ENCODE measurements at regions not wholly inside any gene's neighbourhood (a gene's known extent, or its start where the extent isn't known, plus 50 kb on each side); places are given as distances from the start of the nearest gene placed in this dataset.
A peak's percentile ranks its signal among the peaks of the same experiment; 100 is the strongest.

- H3K4me3 ChIP-seq: no peak overlapping the region
- 10 to 100% (median 57%) methylated on average over 1 of the region's 1 CpG; no CpG with 5 or more reads in 1 of the 10 experiments for WGBS, 10 experiments
- in situ Hi-C loops (cut with MboI; ENCODE audit: low pct_unique_long_range_greater_than_20kb in 2 of 9, low sequenced_read_pairs in 9 of 9, unreplicated experiment in 9 of 9): no loop called here
- no peaks in the 10 kb centered on the region for H3K4me1 ChIP-seq (replicated peaks in 1 of 2)
- no peak for ATAC-seq (replicated peaks in 6 of 8)
- no peak overlapping the region for H3K27ac ChIP-seq
These were observed 532.3 kb downstream of the SOX6 start for GRCh38 chr11:15824060-15824459.

DNA sequence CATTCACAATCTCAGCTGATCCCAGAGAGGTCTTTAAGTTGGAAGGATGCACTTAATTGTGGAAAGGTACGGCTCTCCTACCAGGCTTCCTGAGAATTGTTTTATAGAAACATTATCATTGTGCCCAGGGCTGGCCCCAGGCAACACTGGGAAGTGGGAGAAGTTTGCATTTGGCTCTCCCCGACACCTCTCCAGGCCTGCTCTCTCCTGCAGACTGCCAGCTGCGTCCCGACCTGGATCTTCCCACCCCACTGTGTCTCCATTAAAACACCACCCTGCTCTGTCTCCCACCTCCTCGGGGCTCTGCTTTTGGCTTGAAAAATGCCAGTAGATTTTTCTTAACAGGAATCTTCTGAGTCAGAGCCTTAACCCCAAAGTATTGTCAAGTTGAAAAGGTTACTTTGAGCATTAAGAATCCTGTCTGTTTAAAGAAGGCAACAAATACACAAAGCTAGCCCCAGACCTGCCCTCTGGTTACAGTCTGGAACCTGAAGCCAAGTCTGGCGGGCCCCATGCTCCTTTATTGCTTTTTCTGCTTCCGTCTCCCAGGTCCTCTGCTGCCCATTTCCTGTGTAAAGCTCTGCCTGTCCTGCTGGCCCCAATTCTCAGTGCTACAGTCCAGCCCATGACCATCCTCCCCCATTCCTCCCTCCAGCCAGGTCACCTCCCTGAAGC is 530.2 kb downstream of the SOX6 start:
- ATAC-seq (replicated peaks in 6 of 8): peak in 1 of 8 experiments; percentile 13
- in situ Hi-C loops (cut with MboI; ENCODE audit: low pct_unique_long_range_greater_than_20kb in 2 of 9, low sequenced_read_pairs in 9 of 9, unreplicated experiment in 9 of 9): loop anchor here in 3 of 9 experiments (25.0 kb wide), 1 partner anchor 786 kb away; no protein-coding TSS in a partner anchor
- Histone ChIP-seq H3K4me1 (replicated peaks in 1 of 2) (no peaks in the 10 kb centered on the region), H3K4me3 (no peak overlapping the region), H3K27ac (no peak overlapping the region)
- 13 to 100% (median 66%) methylated on average over 1 to 7 of the region's 7 CpGs for WGBS, 10 experiments

DNA sequence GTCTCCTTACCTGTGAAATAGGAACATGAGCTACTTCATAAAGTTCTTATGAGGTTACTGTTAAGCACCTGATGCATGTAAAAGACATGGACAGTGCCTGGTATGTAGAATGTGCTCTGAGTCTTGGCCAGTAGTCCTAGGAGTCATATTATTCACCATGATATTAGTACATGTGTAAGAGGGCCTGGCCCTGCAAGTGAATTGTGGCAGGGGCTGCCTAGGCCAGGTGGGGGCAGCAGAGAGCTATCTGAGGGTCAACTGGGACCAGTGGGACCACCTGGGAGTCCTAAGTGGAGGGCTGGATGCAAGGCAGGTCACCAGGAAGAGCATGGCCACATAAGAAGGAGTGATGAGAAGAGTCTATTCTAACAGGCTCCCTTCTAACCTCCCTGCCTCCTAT is 529.5 kb downstream of the SOX6 start:
- peak in 4 of 8 experiments; percentile 38 to 93 (median 64) for ATAC-seq (replicated peaks in 6 of 8)
- Histone ChIP-seq H3K4me3 (no peak overlapping the region), H3K4me1 (replicated peaks in 1 of 2) (no peaks in the 10 kb centered on the region), H3K27ac (no peak overlapping the region)
- in situ Hi-C loops (cut with MboI; ENCODE audit: low pct_unique_long_range_greater_than_20kb in 2 of 9, low sequenced_read_pairs in 9 of 9, unreplicated experiment in 9 of 9): loop anchor here in 3 of 9 experiments (25.0 kb wide), 1 partner anchor 785 kb away; no protein-coding TSS in a partner anchor

- no peak for ATAC-seq (replicated peaks in 6 of 8)
- no peaks in the 10 kb centered on the region for H3K4me1 ChIP-seq (replicated peaks in 1 of 2)
- 20 to 99% (median 90%) methylated on average over 2 to 9 of the region's 9 CpGs; no CpG with 5 or more reads in 1 of the 10 experiments for WGBS, 10 experiments
- in situ Hi-C loops (cut with MboI; ENCODE audit: low pct_unique_long_range_greater_than_20kb in 2 of 9, low sequenced_read_pairs in 9 of 9, unreplicated experiment in 9 of 9): loop anchor here in 3 of 9 experiments (25.0 kb wide), 1 partner anchor 784 kb away; no protein-coding TSS in a partner anchor
- H3K27ac ChIP-seq: no peak overlapping the region
- no peak overlapping the region for H3K4me3 ChIP-seq
These were observed 528.0 kb downstream of the SOX6 start for GRCh38 chr11:15828215-15828853.

DNA sequence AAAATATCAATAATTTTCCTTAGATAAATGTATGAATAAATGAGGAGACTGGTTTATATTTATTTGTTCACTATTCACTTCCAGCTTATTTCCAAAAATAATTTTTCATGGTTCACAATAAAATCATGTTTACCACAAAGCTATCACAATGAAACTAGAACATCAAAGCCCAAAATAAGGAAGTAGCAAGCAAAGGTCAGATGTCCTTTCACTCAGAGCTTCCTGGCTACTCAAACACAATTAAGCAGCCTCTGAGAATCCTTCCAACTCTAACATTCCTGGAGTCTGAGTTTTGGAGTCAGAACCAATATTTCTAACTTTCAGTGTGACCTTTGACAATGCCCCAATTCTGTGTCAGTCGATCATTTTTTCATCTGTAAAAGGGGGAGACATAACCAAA is 527.0 kb downstream of the SOX6 start:
- Histone ChIP-seq H3K4me3 (no peak overlapping the region), H3K27ac (no peak overlapping the region), H3K4me1 (replicated peaks in 1 of 2) (no peaks in the 10 kb centered on the region)
- ATAC-seq (replicated peaks in 6 of 8): no peak
- WGBS, 10 experiments: 0 to 73% (median 31%) methylated on average over 1 of the region's 1 CpG; no CpG with 5 or more reads in 6 of the 10 experiments
- in situ Hi-C loops (cut with MboI; ENCODE audit: low pct_unique_long_range_greater_than_20kb in 2 of 9, low sequenced_read_pairs in 9 of 9, unreplicated experiment in 9 of 9): loop anchor here in 3 of 9 experiments (25.0 kb wide), 1 partner anchor 783 kb away; no protein-coding TSS in a partner anchor

DNA sequence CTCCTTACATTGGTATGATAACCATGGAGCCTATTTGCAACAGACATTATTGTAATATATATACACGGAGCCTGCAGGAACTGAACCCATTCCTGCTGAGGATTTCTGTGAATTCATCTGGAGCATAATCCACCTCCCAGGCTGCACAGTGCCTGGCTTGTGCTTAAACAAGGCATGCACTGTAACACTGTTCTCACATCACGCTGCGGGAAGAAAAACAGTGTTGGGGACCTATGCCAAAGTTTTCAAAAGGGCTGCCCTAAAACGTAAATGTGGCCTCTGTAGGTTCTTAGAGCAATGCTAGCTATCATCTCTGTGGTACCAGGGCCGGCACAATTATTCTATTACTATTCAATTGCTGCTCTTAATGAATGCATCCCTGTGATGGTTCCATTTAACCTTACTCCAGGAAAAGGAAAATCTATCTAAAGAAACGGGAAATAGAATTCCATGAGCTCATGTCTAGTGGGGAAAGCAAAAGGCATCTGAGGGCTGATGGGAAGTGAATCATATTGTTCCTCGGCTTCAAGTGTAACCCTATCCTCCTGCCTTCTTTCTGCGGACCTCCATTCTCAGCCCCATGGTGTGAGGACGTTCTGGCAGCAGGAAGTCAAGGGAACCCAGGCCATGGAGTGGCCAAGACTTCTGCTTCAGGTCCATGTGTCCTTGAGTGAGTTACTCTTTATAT is 525.5 kb downstream of the SOX6 start:
- no peak for ATAC-seq (replicated peaks in 6 of 8)
- 0 to 100% (median 78%) methylated on average over 1 to 8 of the region's 9 CpGs for WGBS, 10 experiments
- H3K27ac ChIP-seq: no peak overlapping the region
- no peak overlapping the region for H3K4me3 ChIP-seq
- no peaks in the 10 kb centered on the region for H3K4me1 ChIP-seq (replicated peaks in 1 of 2)
- in situ Hi-C loops (cut with MboI; ENCODE audit: low pct_unique_long_range_greater_than_20kb in 2 of 9, low sequenced_read_pairs in 9 of 9, unreplicated experiment in 9 of 9): loop anchor here in 3 of 9 experiments (25.0 kb wide), 1 partner anchor 781 kb away; no protein-coding TSS in a partner anchor

- 0 to 100% (median 70%) methylated on average over 1 to 7 of the region's 7 CpGs; no CpG with 5 or more reads in 1 of the 10 experiments for WGBS, 10 experiments
- no peaks in the 10 kb centered on the region for H3K4me1 ChIP-seq (replicated peaks in 1 of 2)
- in situ Hi-C loops (cut with MboI; ENCODE audit: low pct_unique_long_range_greater_than_20kb in 2 of 9, low sequenced_read_pairs in 9 of 9, unreplicated experiment in 9 of 9): loop anchor here in 3 of 9 experiments (25.0 kb wide), 1 partner anchor 776 kb away; no protein-coding TSS in a partner anchor
- ATAC-seq (replicated peaks in 6 of 8): peak in 4 of 8 experiments; percentile 36 to 88 (median 77)
- H3K4me3 ChIP-seq: no peak overlapping the region
- no peak overlapping the region for H3K27ac ChIP-seq
These were observed 520.4 kb downstream of the SOX6 start for GRCh38 chr11:15835788-15836411.

DNA sequence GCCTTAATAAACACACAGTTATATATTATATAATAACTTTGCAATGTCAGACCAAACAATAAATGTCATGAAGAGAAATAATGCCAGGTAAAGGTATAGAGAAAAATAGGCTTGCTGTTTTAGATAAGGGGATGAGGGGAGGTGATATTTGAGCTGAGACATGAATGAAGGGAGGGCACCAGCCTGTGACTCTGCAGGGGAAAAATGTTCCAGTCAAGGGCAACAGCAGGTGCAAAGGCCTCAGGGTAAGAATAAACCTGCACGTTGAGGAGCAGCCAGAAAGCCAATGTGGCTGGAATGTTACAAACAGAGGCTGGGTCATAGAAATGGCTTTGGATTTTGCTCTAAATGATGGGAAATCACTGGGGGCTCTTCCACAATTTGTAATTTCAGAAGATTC is 519.6 kb downstream of the SOX6 start:
- Histone ChIP-seq H3K27ac (no peak overlapping the region), H3K4me3 (no peak overlapping the region), H3K4me1 (replicated peaks in 1 of 2) (no peaks in the 10 kb centered on the region)
- ATAC-seq (replicated peaks in 6 of 8): no peak
- in situ Hi-C loops (cut with MboI; ENCODE audit: low pct_unique_long_range_greater_than_20kb in 2 of 9, low sequenced_read_pairs in 9 of 9, unreplicated experiment in 9 of 9): loop anchor here in 3 of 9 experiments (25.0 kb wide), 1 partner anchor 776 kb away; no protein-coding TSS in a partner anchor
- 0 to 100% (median 63%) methylated on average over 1 of the region's 1 CpG; no CpG with 5 or more reads in 4 of the 10 experiments for WGBS, 10 experiments

DNA sequence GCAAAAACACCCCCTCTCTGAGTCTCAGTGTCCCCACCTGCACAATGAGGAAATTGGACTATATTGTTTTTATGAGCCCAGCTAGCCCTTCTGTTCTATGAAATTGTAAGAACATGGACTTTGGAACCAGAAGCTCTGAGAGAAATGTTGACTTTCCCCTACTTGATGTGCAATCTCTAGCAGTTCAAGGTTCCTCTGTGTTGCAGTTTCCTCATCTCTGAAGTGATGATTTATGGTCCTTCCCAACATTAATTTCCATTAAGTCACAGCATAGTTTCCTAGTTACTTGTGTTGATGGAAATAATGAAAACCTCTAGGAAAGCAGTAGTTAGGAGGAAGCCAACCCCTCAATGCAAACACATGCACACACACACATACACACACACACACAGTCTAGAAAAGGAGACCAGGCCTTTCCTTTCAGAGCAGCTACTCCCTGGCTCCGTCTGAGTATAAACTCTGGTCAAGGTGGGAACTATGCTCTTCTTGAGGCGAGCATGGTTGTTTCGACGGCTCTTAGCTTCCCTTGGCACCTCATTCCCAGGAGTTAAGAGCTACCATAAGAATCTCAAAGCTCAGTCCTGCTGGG is 518.4 kb downstream of the SOX6 start:
- ATAC-seq (replicated peaks in 6 of 8): no peak
- 67 to 100% (median 95%) methylated on average over 1 to 3 of the region's 4 CpGs; no CpG with 5 or more reads in 7 of the 10 experiments for WGBS, 10 experiments
- H3K4me3 ChIP-seq: no peak overlapping the region
- H3K27ac ChIP-seq: no peak overlapping the region
- in situ Hi-C loops (cut with MboI; ENCODE audit: low pct_unique_long_range_greater_than_20kb in 2 of 9, low sequenced_read_pairs in 9 of 9, unreplicated experiment in 9 of 9): loop anchor here in 3 of 9 experiments (25.0 kb wide), 1 partner anchor 774 kb away; no protein-coding TSS in a partner anchor
- no peaks in the 10 kb centered on the region for H3K4me1 ChIP-seq (replicated peaks in 1 of 2)

DNA sequence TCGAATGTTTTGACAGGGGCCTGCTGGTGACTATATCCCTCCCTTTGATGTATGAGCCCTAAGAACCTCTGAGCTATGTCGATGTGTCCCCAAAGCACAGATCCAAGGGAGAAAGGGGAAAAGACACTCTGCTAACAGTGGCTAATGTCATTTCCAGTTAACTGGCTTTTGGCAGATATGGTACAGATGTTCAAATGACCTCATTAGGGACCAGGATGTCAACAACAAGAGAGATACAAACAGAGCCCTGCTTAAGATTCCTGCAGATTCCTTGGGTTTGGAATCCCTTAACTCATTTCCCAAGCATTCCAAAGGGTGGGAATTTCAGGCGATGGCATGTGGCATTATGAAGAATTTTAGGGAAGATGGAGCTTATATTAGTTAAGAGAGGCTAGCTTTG is 517.3 kb downstream of the SOX6 start:
- ATAC-seq (replicated peaks in 6 of 8): no peak
- H3K4me1 ChIP-seq (replicated peaks in 1 of 2): peaks cover 7 to 9% of the 10 kb centered on the region in 2 donors
- in situ Hi-C loops (cut with MboI; ENCODE audit: low pct_unique_long_range_greater_than_20kb in 2 of 9, low sequenced_read_pairs in 9 of 9, unreplicated experiment in 9 of 9): loop anchor here in 3 of 9 experiments (25.0 kb wide), 1 partner anchor 773 kb away; no protein-coding TSS in a partner anchor
- H3K27ac ChIP-seq: no peak overlapping the region
- no peak overlapping the region for H3K4me3 ChIP-seq
- 0 to 100% (median 83%) methylated on average over 1 to 3 of the region's 3 CpGs; no CpG with 5 or more reads in 3 of the 10 experiments for WGBS, 10 experiments

GRCh38 chr11:15840966-15841365 is 515.4 kb downstream of the SOX6 start:
- ATAC-seq (replicated peaks in 6 of 8): no peak
- H3K4me3 ChIP-seq: no peak overlapping the region
- 20 to 93% (median 83%) methylated on average over 1 to 2 of the region's 2 CpGs; no CpG with 5 or more reads in 3 of the 10 experiments for WGBS, 10 experiments
- peaks cover 14 to 21% of the 10 kb centered on the region in 2 donors for H3K4me1 ChIP-seq (replicated peaks in 1 of 2)
- in situ Hi-C loops (cut with MboI; ENCODE audit: low pct_unique_long_range_greater_than_20kb in 2 of 9, low sequenced_read_pairs in 9 of 9, unreplicated experiment in 9 of 9): loop anchor here in 3 of 9 experiments (25.0 kb wide), 1 partner anchor 771 kb away; no protein-coding TSS in a partner anchor
- no peak overlapping the region for H3K27ac ChIP-seq
